Testis (tissue), 2 donors: ENCODE measurements at regions not wholly inside any gene's neighbourhood (a gene's known extent, or its start where the extent isn't known, plus 50 kb on each side); places are given as distances from the start of the nearest gene placed in this dataset.

Experiments
- CTCF ChIP-seq, 3 experiments: fragments of 450-650 bp in 2 of 3; fragments of 200-600 bp in 1 of 3; sonication (generic) in 1 of 3; IDR thresholded peaks; one replicate each; pipeline ENCODE4 v1.5.1; 2016 to 2019; ENCODE audit warnings: antibody characterized with exemption in 3 of 3, mild to moderate bottlenecking in 2 of 3, moderate library complexity in 1 of 3
- POLR2A ChIP-seq: fragments of 450-650 bp; IDR thresholded peaks from one replicate; pipeline ENCODE4 v1.6.1; 2017; ENCODE audit warnings: antibody characterized with exemption, mild to moderate bottlenecking, moderate library complexity

GRCh38 chr2:215722986-215723630 lies 287.2 kb upstream of the FN1 start:
- TF ChIP-seq POLR2A = no peak
- TF ChIP-seq CTCF (IDR thresholded peaks at IDR 0.05) = no peak
